Neural cell (in vitro differentiated cells): ENCODE measurements at regions not wholly inside any gene's neighbourhood (a gene's known extent, or its start where the extent isn't known, plus 50 kb on each side); places are given as distances from the start of the nearest gene placed in this dataset.

Experiments
- H2AFZ ChIP-seq: fragments of 200-600, 300-800 bp; sonication (generic), shearing (Covaris generic); 2 replicates; pipeline ENCODE4 v1.6.0; 2014; ENCODE audit warnings: low read depth, mild to moderate bottlenecking, antibody characterized with exemption, low read length, moderate library complexity
- H3F3A ChIP-seq: fragments of 200-600 bp; shearing (Covaris generic); 2 replicates; pipeline ENCODE4 v1.6.1; 2016; ENCODE audit warnings: mild to moderate bottlenecking, moderate library complexity, mixed read lengths, antibody characterized with exemption, low read length; ENCODE audit not compliant: insufficient read depth, poor library complexity, severe bottlenecking
- H3K27ac ChIP-seq: fragments of 200-600, 300-800 bp; sonication (generic), shearing (Covaris generic); 2 replicates; pipeline ENCODE4 v1.5.1; 2014; ENCODE audit warnings: mild to moderate bottlenecking, low read length, moderate library complexity
- H3K27me3 ChIP-seq: fragments of 300-800, 200-600 bp; sonication (generic), shearing (Covaris generic); 2 replicates; pipeline ENCODE4 v1.6.0; 2014; ENCODE audit warnings: mild to moderate bottlenecking, low read depth, low read length, moderate library complexity; ENCODE audit not compliant: insufficient read depth
- H3K36me3 ChIP-seq: fragments of 300-800, 200-600 bp; sonication (generic), shearing (Covaris generic); 2 replicates; pipeline ENCODE4 v1.5.1; 2014; ENCODE audit warnings: mild to moderate bottlenecking, antibody characterized with exemption, low read length, moderate library complexity; ENCODE audit not compliant: insufficient read depth
- H3K4me2 ChIP-seq: fragments of 300-800, 200-600 bp; sonication (generic), shearing (Covaris generic); 2 replicates; pipeline ENCODE4 v1.6.0; 2014; ENCODE audit warnings: mild to moderate bottlenecking, low read length
- H3K4me3 ChIP-seq: fragments of 300-800, 200-600 bp; sonication (generic), shearing (Covaris generic); 2 replicates; pipeline ENCODE4 v1.5.1; 2014; ENCODE audit warnings: mild to moderate bottlenecking, low read length, moderate library complexity
- H3K79me2 ChIP-seq: fragments of 200-600 bp; shearing (Covaris generic); replicated peaks from 2 replicates; pipeline ENCODE4 v1.6.0; 2014; ENCODE audit warnings: mild to moderate bottlenecking, low read length, moderate library complexity; ENCODE audit not compliant: insufficient read depth
- H3K9ac ChIP-seq: fragments of 300-800, 200-600 bp; sonication (generic), shearing (Covaris generic); 2 replicates; pipeline ENCODE4 v1.6.1; 2016; ENCODE audit warnings: mild to moderate bottlenecking, low read length, mixed read lengths
- H3K9me2 ChIP-seq: fragments of 200-600 bp; shearing (Covaris generic); 2 replicates; pipeline ENCODE4 v1.6.1; 2016; ENCODE audit warnings: mild to moderate bottlenecking, low read length, mixed read lengths; ENCODE audit not compliant: insufficient read depth
- H3K9me3 ChIP-seq: fragments of 200-600, 300-800 bp; sonication (generic), shearing (Covaris generic); 2 replicates; pipeline ENCODE4 v1.6.1; 2016; ENCODE audit warnings: mild to moderate bottlenecking, mixed run types, low read length, moderate library complexity, mixed read lengths
- H4K20me1 ChIP-seq: fragments of 200-600 bp; shearing (Covaris generic); 2 replicates; pipeline ENCODE4 v1.6.1; 2016; ENCODE audit warnings: mild to moderate bottlenecking, mixed run types; ENCODE audit not compliant: insufficient read depth
- MXI1 ChIP-seq: fragments of 450-650 bp; conservative IDR thresholded peaks from 2 replicates; pipeline ENCODE4 v1.6.1; 2014; ENCODE audit warnings: antibody characterized with exemption, mild to moderate bottlenecking; ENCODE audit not compliant: poor library complexity, severe bottlenecking
- POLR2AphosphoS5 ChIP-seq: IDR thresholded peaks from 2 replicates; pipeline ENCODE4 v1.6.1; 2012
- RAD21 ChIP-seq: fragments of 450-650 bp; conservative IDR thresholded peaks from 2 replicates; pipeline ENCODE4 v1.6.1; 2014; ENCODE audit warnings: antibody characterized with exemption, mild to moderate bottlenecking, moderate library complexity
- SMC3 ChIP-seq: fragments of 450-650 bp; conservative IDR thresholded peaks from 2 replicates; pipeline ENCODE4 v1.6.1; 2014; ENCODE audit warnings: antibody characterized with exemption, mild to moderate bottlenecking, moderate library complexity; ENCODE audit not compliant: poor library complexity
- TAF1 ChIP-seq: IDR thresholded peaks from 2 replicates; pipeline ENCODE4 v1.6.1; 2012; ENCODE audit warnings: low read depth
- TF ChIP-seq, protein P1 (sequence below): IDR thresholded peaks from 2 replicates; pipeline ENCODE4 v1.6.1; 2012; ENCODE audit warnings: borderline replicate concordance

GRCh38 chrX:94041881-94042280 lies 367.9 kb downstream of the FAM133A start:
- Histone ChIP-seq H4K20me1 (no peaks in the 10 kb centered on the region), H3K4me2 (no peak overlapping the region), H3K4me3 (no peak overlapping the region), H3K27me3 (no peaks in the 10 kb centered on the region), H3K79me2 (no peaks in the 10 kb centered on the region), H3K9ac (no peak overlapping the region), H3K9me2 (no peaks in the 10 kb centered on the region), H3F3A (no peaks in the 10 kb centered on the region), H3K36me3 (no peaks in the 10 kb centered on the region), H3K9me3 (no peaks in the 10 kb centered on the region), H3K27ac (no peak overlapping the region), H2AFZ (no peak overlapping the region)
- TF ChIP-seq, protein P1, sequence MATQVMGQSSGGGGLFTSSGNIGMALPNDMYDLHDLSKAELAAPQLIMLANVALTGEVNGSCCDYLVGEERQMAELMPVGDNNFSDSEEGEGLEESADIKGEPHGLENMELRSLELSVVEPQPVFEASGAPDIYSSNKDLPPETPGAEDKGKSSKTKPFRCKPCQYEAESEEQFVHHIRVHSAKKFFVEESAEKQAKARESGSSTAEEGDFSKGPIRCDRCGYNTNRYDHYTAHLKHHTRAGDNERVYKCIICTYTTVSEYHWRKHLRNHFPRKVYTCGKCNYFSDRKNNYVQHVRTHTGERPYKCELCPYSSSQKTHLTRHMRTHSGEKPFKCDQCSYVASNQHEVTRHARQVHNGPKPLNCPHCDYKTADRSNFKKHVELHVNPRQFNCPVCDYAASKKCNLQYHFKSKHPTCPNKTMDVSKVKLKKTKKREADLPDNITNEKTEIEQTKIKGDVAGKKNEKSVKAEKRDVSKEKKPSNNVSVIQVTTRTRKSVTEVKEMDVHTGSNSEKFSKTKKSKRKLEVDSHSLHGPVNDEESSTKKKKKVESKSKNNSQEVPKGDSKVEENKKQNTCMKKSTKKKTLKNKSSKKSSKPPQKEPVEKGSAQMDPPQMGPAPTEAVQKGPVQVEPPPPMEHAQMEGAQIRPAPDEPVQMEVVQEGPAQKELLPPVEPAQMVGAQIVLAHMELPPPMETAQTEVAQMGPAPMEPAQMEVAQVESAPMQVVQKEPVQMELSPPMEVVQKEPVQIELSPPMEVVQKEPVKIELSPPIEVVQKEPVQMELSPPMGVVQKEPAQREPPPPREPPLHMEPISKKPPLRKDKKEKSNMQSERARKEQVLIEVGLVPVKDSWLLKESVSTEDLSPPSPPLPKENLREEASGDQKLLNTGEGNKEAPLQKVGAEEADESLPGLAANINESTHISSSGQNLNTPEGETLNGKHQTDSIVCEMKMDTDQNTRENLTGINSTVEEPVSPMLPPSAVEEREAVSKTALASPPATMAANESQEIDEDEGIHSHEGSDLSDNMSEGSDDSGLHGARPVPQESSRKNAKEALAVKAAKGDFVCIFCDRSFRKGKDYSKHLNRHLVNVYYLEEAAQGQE = no peak
- TF ChIP-seq MXI1 (no peak), POLR2AphosphoS5 (no peak)

DNA sequence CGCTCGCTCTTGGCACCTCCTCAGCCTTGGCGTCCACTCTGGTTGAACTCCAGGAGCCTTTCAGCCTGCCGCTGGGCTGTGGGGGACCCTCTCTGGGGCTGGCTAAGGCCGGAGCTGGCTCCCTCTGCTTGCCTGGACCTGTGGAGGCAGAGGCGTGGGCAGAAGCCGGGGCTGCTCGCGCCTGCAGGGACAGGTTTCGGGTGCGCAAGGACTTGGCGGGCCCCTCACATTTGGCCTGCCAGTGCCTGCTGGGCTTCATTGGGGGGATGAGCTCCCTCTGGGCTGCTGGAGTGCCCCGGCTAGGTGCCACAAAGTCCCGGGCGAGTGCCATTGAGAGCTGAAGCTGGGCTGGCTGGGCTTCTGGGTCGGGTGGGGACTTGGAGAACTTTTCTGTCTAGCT lies 371.7 kb downstream of the FAM133A start:
- Histone ChIP-seq H3K27me3 (no peaks in the 10 kb centered on the region), H3K9me3 (no peaks in the 10 kb centered on the region), H3K4me2 (no peak overlapping the region), H2AFZ (no peak overlapping the region), H3K79me2 (no peaks in the 10 kb centered on the region), H3K9ac (no peak overlapping the region), H3K27ac (no peak overlapping the region), H3F3A (no peaks in the 10 kb centered on the region), H3K4me3 (no peak overlapping the region), H4K20me1 (no peaks in the 10 kb centered on the region), H3K9me2 (no peaks in the 10 kb centered on the region), H3K36me3 (no peaks in the 10 kb centered on the region)
- TF ChIP-seq, protein P1 = no peak
- no peak for TF ChIP-seq RAD21
- no peak for TF ChIP-seq SMC3

GRCh38 chrX:94051926-94052325 lies 377.9 kb downstream of the FAM133A start:
- H3K4me2 ChIP-seq = no peak overlapping the region
- no peaks in the 10 kb centered on the region for H3K9me3 ChIP-seq
- no peak overlapping the region for H3K27ac ChIP-seq
- TF ChIP-seq TAF1 (no peak), RAD21 (no peak)
- TF ChIP-seq, protein P1 = no peak
- no peaks in the 10 kb centered on the region for H3K79me2 ChIP-seq
- no peaks in the 10 kb centered on the region for H3F3A ChIP-seq
- no peaks in the 10 kb centered on the region for H3K27me3 ChIP-seq
- no peaks in the 10 kb centered on the region for H3K36me3 ChIP-seq
- H3K4me3 ChIP-seq = no peak overlapping the region
- H2AFZ ChIP-seq = no peak overlapping the region
- H4K20me1 ChIP-seq = no peaks in the 10 kb centered on the region
- H3K9me2 ChIP-seq = no peaks in the 10 kb centered on the region
- no peak overlapping the region for H3K9ac ChIP-seq
